Endothelial cell of umbilical vein (primary cell): ENCODE measurements at regions not wholly inside any gene's neighbourhood (a gene's known extent, or its start where the extent isn't known, plus 50 kb on each side); places are given as distances from the start of the nearest gene placed in this dataset.

Experiments used
- BruUV-seq: library from RNA; stranded (reverse); fragments of 400-500 nt; replicated peaks from 2 replicates; lab custom pipeline; 2021; lab: Mats Ljungman, UMichigan
- CTCF ChIA-PET: fragments of 300-600, 350-600 bp; sonication (Branson Sonifier 250); formaldehyde crosslinking; loops from one replicate; lab custom pipeline; 2021; ENCODE audit warnings: antibody characterized with exemption, inconsistent platforms; lab: Charles Lee
- POLR2A ChIA-PET: fragments of 300-600, 350-600 bp; sonication (Branson Sonifier 250); formaldehyde crosslinking; loops from one replicate; lab custom pipeline; 2021; ENCODE audit warnings: antibody characterized with exemption, inconsistent platforms; lab: Charles Lee
- DNase-seq: peaks from one replicate; pipeline ENCODE4 v3.0.0-alpha.2; 2011; ENCODE audit warnings: low read depth, low spot score
- FAIRE-seq: peaks from 2 replicates; lab custom pipeline; 2011; peaks lifted over from hg19 to GRCh38; lab: Jason Lieb, UNC
- H2AFZ ChIP-seq: 2 replicates; pipeline ENCODE4 v1.6.0; 2012; ENCODE audit warnings: low read depth, low read length, control low read depth, inconsistent platforms
- H3K27ac ChIP-seq: 2 replicates; pipeline ENCODE4 v1.5.1; 2011; ENCODE audit warnings: low read depth, mild to moderate bottlenecking, control low read depth, low read length, moderate library complexity; ENCODE audit not compliant: insufficient read depth
- H3K27me3 ChIP-seq, 2 experiments: 2 replicates each; pipeline versions ENCODE4 v1.6.0 to v1.6.1; 2011; ENCODE audit warnings: low read length in 2 of 2, mixed read lengths in 1 of 2; ENCODE audit not compliant: control insufficient read depth in 2 of 2, insufficient read depth in 2 of 2
- H3K36me3 ChIP-seq, 2 experiments: 2 replicates in 1 of 2; 3 replicates in 1 of 2; pipeline ENCODE4 v1.5.1; 2011; ENCODE audit warnings: low read length in 2 of 2, mild to moderate bottlenecking in 1 of 2, moderate library complexity in 1 of 2; ENCODE audit not compliant: control insufficient read depth in 2 of 2, insufficient read depth in 2 of 2; ENCODE audit errors: extremely low read depth in 1 of 2
- H3K4me1 ChIP-seq: 3 replicates; pipeline ENCODE4 v1.5.1; 2011; ENCODE audit warnings: mild to moderate bottlenecking, low read length; ENCODE audit not compliant: control insufficient read depth, insufficient read depth; ENCODE audit errors: extremely low read depth
- H3K4me2 ChIP-seq: 2 replicates; pipeline ENCODE4 v1.6.1; 2011; ENCODE audit warnings: low read length, control low read depth, mixed read lengths; ENCODE audit not compliant: insufficient read depth
- H3K4me3 ChIP-seq, 3 experiments: fragments of 200-600 bp in 1 of 3; sonication (generic), shearing (Covaris generic) in 1 of 3; replicated peaks in 1 of 3; 2 replicates each; pipeline ENCODE4 v1.5.1; 2011 to 2016; ENCODE audit warnings: control low read depth in 3 of 3, low read length in 3 of 3, mild to moderate bottlenecking in 2 of 3, inconsistent platforms in 1 of 3, low read depth in 1 of 3, moderate library complexity in 1 of 3; ENCODE audit not compliant: insufficient read depth in 1 of 3
- H3K79me2 ChIP-seq: 2 replicates; pipeline ENCODE4 v1.6.0; 2012; ENCODE audit warnings: low read length, inconsistent platforms; ENCODE audit not compliant: control insufficient read depth, insufficient read depth
- H3K9ac ChIP-seq: replicated peaks from 2 replicates; pipeline ENCODE3; 2011; ENCODE audit warnings: low read length, control low read depth; ENCODE audit not compliant: insufficient read depth; ENCODE audit errors: extremely low read depth
- H3K9me1 ChIP-seq: replicated peaks from 3 replicates; pipeline ENCODE4 v1.6.0; 2011; ENCODE audit warnings: mild to moderate bottlenecking, low read length; ENCODE audit not compliant: control insufficient read depth, insufficient read depth; ENCODE audit errors: extremely low read depth
- H3K9me3 ChIP-seq: replicated peaks from 2 replicates; pipeline ENCODE4 v1.5.1; 2012; ENCODE audit warnings: low read length, inconsistent platforms; ENCODE audit not compliant: control insufficient read depth, insufficient read depth
- H4K20me1 ChIP-seq: replicated peaks from 2 replicates; pipeline ENCODE3; 2011; ENCODE audit warnings: mild to moderate bottlenecking, low read length; ENCODE audit not compliant: control insufficient read depth, insufficient read depth; ENCODE audit errors: extremely low read depth
- CTCF ChIP-seq, 2 donors: IDR thresholded peaks; 1 replicate in 1 of 2; 2 replicates in 1 of 2; pipeline ENCODE4 v1.5.1; 2011; ENCODE audit warnings: low read length in 2 of 2, mild to moderate bottlenecking in 2 of 2, moderate library complexity in 2 of 2, control low read depth in 1 of 2, inconsistent platforms in 1 of 2, low read depth in 1 of 2; ENCODE audit not compliant: insufficient read depth in 1 of 2; ENCODE audit errors: extremely low read depth in 1 of 2
- EZH2 ChIP-seq: IDR thresholded peaks from 2 replicates; pipeline ENCODE4 v1.6.1; 2012; ENCODE audit warnings: borderline replicate concordance, low read depth, mild to moderate bottlenecking, moderate library complexity, low read length, inconsistent platforms; ENCODE audit not compliant: severe bottlenecking
- FOS ChIP-seq: IDR thresholded peaks from 2 replicates; pipeline ENCODE4 v1.6.1; 2011; ENCODE audit warnings: mild to moderate bottlenecking, low read length, moderate library complexity, borderline replicate concordance; ENCODE audit not compliant: insufficient read depth
- GATA2 ChIP-seq: IDR thresholded peaks from 2 replicates; pipeline ENCODE4 v1.7.0; 2011; ENCODE audit warnings: low read depth, mild to moderate bottlenecking, moderate library complexity, mixed read lengths, low read length; ENCODE audit not compliant: insufficient read length, insufficient read depth
- JUN ChIP-seq: IDR thresholded peaks from 2 replicates; pipeline ENCODE4 v1.6.1; 2011; ENCODE audit warnings: borderline replicate concordance, low read depth; ENCODE audit not compliant: insufficient read length, insufficient read depth
- MAX ChIP-seq: IDR thresholded peaks from 2 replicates; pipeline ENCODE4 v1.6.1; 2011; ENCODE audit not compliant: insufficient read depth, insufficient read length
- MYC ChIP-seq: IDR thresholded peaks from one replicate; pipeline ENCODE4 v1.6.1; 2011; ENCODE audit warnings: mild to moderate bottlenecking, low read depth, low read length
- POLR2A ChIP-seq: IDR thresholded peaks from 2 replicates; pipeline ENCODE4 v1.6.1; 2012; ENCODE audit warnings: low read depth, mild to moderate bottlenecking, control low read depth, low read length
- POLR2AphosphoS5 ChIP-seq: IDR thresholded peaks from 2 replicates; pipeline ENCODE4 v1.6.1; 2012; ENCODE audit warnings: low read depth, mild to moderate bottlenecking, control low read depth, low read length, moderate library complexity; ENCODE audit not compliant: insufficient read depth
- dilution Hi-C: fragments of 300-500 bp; cut with MboI; formaldehyde crosslinking; loops from one replicate; pipeline ENCODE4 v1.15.0; 2019; ENCODE audit warnings: low sequenced_read_pairs; ENCODE audit not compliant: extremely low pct_ligation_motif_present
- intact Hi-C: fragments of 100-400 bp; cut with micrococcal nuclease; formaldehyde crosslinking; loops from one replicate; pipeline ENCODE4 v1.10.0; 2022

- H3K4me2 ChIP-seq: no peak overlapping the region
- H2AFZ ChIP-seq: no peak overlapping the region
- TF ChIP-seq GATA2 (no peak), MYC (no peak), JUN (no peak), FOS (no peak)
- FAIRE-seq: no peak
- intact Hi-C loops: no loop called here
- H3K27me3 ChIP-seq: no peaks in the 10 kb centered on the region
- ChIA-PET CTCF (no interaction called here), POLR2A (no interaction called here)
- no peak overlapping the region for H3K27ac ChIP-seq
- no peaks in the 10 kb centered on the region for H4K20me1 ChIP-seq
- no peaks in the 10 kb centered on the region for H3K79me2 ChIP-seq
- H3K9me1 ChIP-seq: no peaks in the 10 kb centered on the region
- no peaks in the 10 kb centered on the region for H3K9me3 ChIP-seq
- dilution Hi-C loops: no loop called here
- no peak overlapping the region for H3K9ac ChIP-seq
- DNase-seq: no peak
- no peak overlapping the region for H3K4me3 ChIP-seq
- H3K36me3 ChIP-seq: no peaks in the 10 kb centered on the region
- no peaks in the 10 kb centered on the region for H3K4me1 ChIP-seq
- no TSS peak for BruUV-seq
Observed at GRCh38 chr2:145260674-145261073, 740.8 kb upstream of the ZEB2 start.

GRCh38 chr2:145260081-145260480 lies 740.2 kb upstream of the ZEB2 start:
- dilution Hi-C loops: no loop called here
- Histone ChIP-seq H2AFZ (no peak overlapping the region), H4K20me1 (no peaks in the 10 kb centered on the region), H3K27me3 (no peaks in the 10 kb centered on the region), H3K4me2 (no peak overlapping the region), H3K27ac (no peak overlapping the region), H3K79me2 (no peaks in the 10 kb centered on the region), H3K4me3 (no peak overlapping the region), H3K4me1 (no peaks in the 10 kb centered on the region), H3K9me1 (no peaks in the 10 kb centered on the region), H3K36me3 (no peaks in the 10 kb centered on the region), H3K9me3 (no peaks in the 10 kb centered on the region), H3K9ac (no peak overlapping the region)
- BruUV-seq: no TSS peak
- ChIA-PET CTCF (interaction anchor here (0.5 to 1.1 kb wide), 3 partner anchors 8 to 737 kb away, joined by 3 read pairs; no protein-coding TSS in a partner anchor), POLR2A (no interaction called here)
- no peak for TF ChIP-seq MYC
- TF ChIP-seq MAX: no peak
- no peak for TF ChIP-seq JUN
- no peak for TF ChIP-seq CTCF (IDR thresholded peaks at IDR 0.05; ENCODE audit: extremely low read depth in 1 of 2, insufficient read depth in 1 of 2, low read depth in 1 of 2, low read length in 2 of 2)
- TF ChIP-seq FOS: no peak
- no peak for TF ChIP-seq GATA2
- TF ChIP-seq EZH2: no peak
- TF ChIP-seq POLR2A: no peak
- TF ChIP-seq POLR2AphosphoS5: no peak
- DNase-seq (no peak), FAIRE-seq (no peak)
- intact Hi-C loops: no loop called here
